Inferior parietal cortex (tissue), 1 donor: ENCODE measurements at regions not wholly inside any gene's neighbourhood (a gene's known extent, or its start where the extent isn't known, plus 50 kb on each side); places are given as distances from the start of the nearest gene placed in this dataset.

Experiments
- DNase-seq: peaks from one replicate; pipeline ENCODE4 v3.0.0-alpha.2; 2016; ENCODE audit errors: extremely low spot score

- DNase-seq = no peak
These were observed 654.5 kb downstream of the OLFM4 start for GRCh38 chr13:53683146-53683545.

- DNase-seq = no peak
These were observed 655.0 kb downstream of the OLFM4 start for GRCh38 chr13:53683608-53684007.

GRCh38 chr13:53691417-53691816 lies 662.8 kb downstream of the OLFM4 start:
- DNase-seq = no peak

- DNase-seq = no peak
These were observed 666.4 kb downstream of the OLFM4 start for GRCh38 chr13:53694814-53695532.

- DNase-seq = no peak
These were observed 674.9 kb downstream of the OLFM4 start for GRCh38 chr13:53703371-53704080.

GRCh38 chr13:53719281-53719680 lies 690.7 kb downstream of the OLFM4 start:
- DNase-seq = no peak

GRCh38 chr13:53732664-53733063 lies 704.1 kb downstream of the OLFM4 start:
- DNase-seq = no peak

- no peak for DNase-seq
These were observed 715.3 kb downstream of the OLFM4 start for GRCh38 chr13:53743906-53744305.

GRCh38 chr13:53747825-53748224 lies 719.2 kb downstream of the OLFM4 start:
- DNase-seq = no peak

- DNase-seq = no peak
These were observed 720.7 kb downstream of the OLFM4 start for GRCh38 chr13:53749306-53749705.

- no peak for DNase-seq
These were observed 730.4 kb downstream of the OLFM4 start for GRCh38 chr13:53759016-53759415.

- DNase-seq = no peak
These were observed 747.2 kb downstream of the OLFM4 start for GRCh38 chr13:53775807-53776206.

GRCh38 chr13:53778937-53779336 lies 750.3 kb downstream of the OLFM4 start:
- DNase-seq = no peak

- peak; percentile 36 for DNase-seq
These were observed 753.3 kb downstream of the OLFM4 start for GRCh38 chr13:53781941-53782340.

GRCh38 chr13:53782488-53782961 lies 753.9 kb downstream of the OLFM4 start:
- DNase-seq = peak; percentile 95

- no peak for DNase-seq
These were observed 754.9 kb downstream of the OLFM4 start for GRCh38 chr13:53783471-53783870.

- no peak for DNase-seq
These were observed 759.7 kb downstream of the OLFM4 start for GRCh38 chr13:53788286-53788685.

- DNase-seq = no peak
These were observed 771.4 kb downstream of the OLFM4 start for GRCh38 chr13:53800011-53800410.

- no peak for DNase-seq
These were observed 778.7 kb downstream of the OLFM4 start for GRCh38 chr13:53807251-53807834.

GRCh38 chr13:53821632-53822031 lies 793.0 kb downstream of the OLFM4 start:
- DNase-seq = no peak

GRCh38 chr13:53822136-53822535 lies 793.5 kb downstream of the OLFM4 start:
- peak; percentile 17 for DNase-seq

GRCh38 chr13:53839461-53839860 lies 810.8 kb downstream of the OLFM4 start:
- DNase-seq = no peak
